Breast epithelium (tissue), 3 donors: ENCODE measurements at regions not wholly inside any gene's neighbourhood (a gene's known extent, or its start where the extent isn't known, plus 50 kb on each side); places are given as distances from the start of the nearest gene placed in this dataset.

ENCODE experiments used
- CTCF ChIP-seq, 3 donors: fragments of 450-650 bp; IDR thresholded peaks; one replicate each; pipeline ENCODE4 v1.5.1; 2016 to 2017; ENCODE audit warnings: antibody characterized with exemption in 3 of 3, mild to moderate bottlenecking in 3 of 3, moderate library complexity in 3 of 3
- POLR2A ChIP-seq: fragments of 450-650 bp; IDR thresholded peaks from one replicate; pipeline ENCODE4 v1.6.1; 2016; ENCODE audit warnings: antibody characterized with exemption, mild to moderate bottlenecking, moderate library complexity

GRCh38 chrX:134115270-134115669, 121.7 kb upstream of the CCDC160 start:
- TF ChIP-seq CTCF (IDR thresholded peaks at IDR 0.05): no peak
- no peak for TF ChIP-seq POLR2A
